GM10266 (cell line): ENCODE measurements at regions not wholly inside any gene's neighbourhood (a gene's known extent, or its start where the extent isn't known, plus 50 kb on each side); places are given as distances from the start of the nearest gene placed in this dataset.
A peak's percentile ranks its signal among the peaks of the same experiment; 100 is the strongest.

Experiments
- DNase-seq: peaks from one replicate; pipeline ENCODE4 v3.0.0; 2012; ENCODE audit errors: extremely low spot score
- CTCF ChIP-seq: IDR thresholded peaks from 2 replicates; pipeline ENCODE4 v1.5.1; 2012; ENCODE audit warnings: mild to moderate bottlenecking, low read depth; ENCODE audit not compliant: control insufficient read depth, insufficient read depth; ENCODE audit errors: missing control alignments

DNA sequence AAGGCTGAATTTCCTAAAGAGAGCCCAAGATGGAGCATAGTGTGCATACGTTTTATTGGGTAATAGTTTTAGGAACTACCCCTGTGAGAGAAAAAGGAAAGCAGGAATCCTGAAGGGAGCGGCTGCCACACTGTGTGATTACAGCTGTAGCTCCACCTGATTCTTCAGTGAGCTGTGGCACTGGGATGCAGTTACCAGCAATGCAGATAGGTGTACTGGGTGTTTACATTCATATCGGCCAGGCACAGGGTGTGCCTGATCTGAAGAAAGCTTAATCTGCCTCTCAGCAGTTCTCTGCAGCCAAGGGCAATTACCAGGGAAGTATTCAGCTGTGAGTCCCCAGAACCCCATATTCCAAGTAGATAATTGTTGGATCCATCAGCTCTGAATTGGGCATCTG lies 1541.8 kb downstream of the EFNB2 start:
- no peak for TF ChIP-seq CTCF
- DNase-seq: no peak

- DNase-seq: no peak
- no peak for TF ChIP-seq CTCF
Measured at GRCh38 chr13:104987621-104988020, 1547.8 kb downstream of the EFNB2 start.

GRCh38 chr13:104984296-104984818 lies 1551.1 kb downstream of the EFNB2 start:
- peak; percentile 8 for DNase-seq

GRCh38 chr13:104983601-104984000 lies 1551.9 kb downstream of the EFNB2 start:
- no peak for TF ChIP-seq CTCF
- no peak for DNase-seq

More at GRCh38 chr13:104984296-104984818, 1551.1 kb downstream of the EFNB2 start:
- TF ChIP-seq CTCF: no peak

GRCh38 chr13:104980586-104980985 lies 1554.9 kb downstream of the EFNB2 start:
- no peak for TF ChIP-seq CTCF
- DNase-seq: no peak

DNA sequence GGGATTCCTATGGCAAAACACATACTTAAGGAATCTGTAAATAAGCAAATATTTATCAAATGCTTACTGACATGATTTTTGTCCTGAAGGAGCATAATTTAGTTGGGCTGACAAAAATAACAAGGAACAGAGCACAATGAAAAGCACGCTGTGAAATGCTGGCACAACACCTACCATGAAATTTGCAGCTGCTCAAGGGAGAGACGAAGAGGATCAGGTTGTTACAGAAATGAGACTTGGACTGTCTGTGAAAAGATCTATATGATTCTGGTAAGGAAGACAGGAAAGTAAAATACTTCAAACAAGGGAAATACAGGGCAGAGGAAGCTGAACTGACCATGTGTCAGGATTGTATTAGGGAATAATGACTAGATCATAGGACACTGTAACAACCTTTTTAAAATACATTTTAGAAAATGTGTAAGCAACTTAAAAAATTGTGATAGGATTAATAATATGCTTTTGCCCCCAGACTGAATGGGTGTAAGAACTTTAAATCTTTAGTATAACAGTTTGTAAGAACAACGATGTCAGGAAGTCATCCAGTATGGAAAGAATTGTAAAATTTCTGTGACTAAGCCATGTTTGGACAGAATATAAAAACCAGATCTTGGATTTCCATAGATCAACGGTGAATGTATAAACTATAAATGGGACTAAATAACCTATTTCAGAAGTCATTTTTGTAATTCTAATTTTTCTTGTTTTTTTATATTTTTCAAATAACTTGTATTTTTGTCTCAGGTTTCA lies 1556.0 kb downstream of the EFNB2 start:
- no peak for TF ChIP-seq CTCF
- DNase-seq: no peak

DNA sequence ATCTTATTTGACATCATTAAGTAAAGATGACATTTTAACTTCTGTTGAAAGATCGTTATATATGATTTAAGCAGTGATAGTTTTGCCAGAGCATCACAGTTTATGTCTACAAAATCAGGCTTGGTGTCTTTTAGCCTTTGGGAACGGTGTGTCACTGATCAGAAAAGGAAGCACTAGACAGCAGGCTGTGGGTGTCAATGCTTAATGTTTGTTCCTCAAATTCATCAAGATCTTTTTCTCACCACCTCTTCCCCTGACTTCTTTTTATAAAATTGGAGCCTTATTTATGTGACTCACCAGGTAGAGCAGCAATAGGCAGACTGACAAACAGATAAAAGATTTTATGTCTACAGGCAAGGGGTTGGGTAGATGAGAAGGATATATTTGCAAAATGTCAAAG lies 1558.5 kb downstream of the EFNB2 start:
- no peak for DNase-seq
- no peak for TF ChIP-seq CTCF
